Tongue (tissue), 1 donor: ENCODE measurements at regions not wholly inside any gene's neighbourhood (a gene's known extent, or its start where the extent isn't known, plus 50 kb on each side); places are given as distances from the start of the nearest gene placed in this dataset.
A peak's percentile ranks its signal among the peaks of the same experiment; 100 is the strongest.
"Not testable (repeated sequence)": the region's sequence is repeated elsewhere in the genome, so short reads cannot be mapped to it uniquely, and the experiment has no call there.

ENCODE experiments used
- DNase-seq: peaks from one replicate; pipeline ENCODE4 v3.0.0-alpha.2; 2015

DNA sequence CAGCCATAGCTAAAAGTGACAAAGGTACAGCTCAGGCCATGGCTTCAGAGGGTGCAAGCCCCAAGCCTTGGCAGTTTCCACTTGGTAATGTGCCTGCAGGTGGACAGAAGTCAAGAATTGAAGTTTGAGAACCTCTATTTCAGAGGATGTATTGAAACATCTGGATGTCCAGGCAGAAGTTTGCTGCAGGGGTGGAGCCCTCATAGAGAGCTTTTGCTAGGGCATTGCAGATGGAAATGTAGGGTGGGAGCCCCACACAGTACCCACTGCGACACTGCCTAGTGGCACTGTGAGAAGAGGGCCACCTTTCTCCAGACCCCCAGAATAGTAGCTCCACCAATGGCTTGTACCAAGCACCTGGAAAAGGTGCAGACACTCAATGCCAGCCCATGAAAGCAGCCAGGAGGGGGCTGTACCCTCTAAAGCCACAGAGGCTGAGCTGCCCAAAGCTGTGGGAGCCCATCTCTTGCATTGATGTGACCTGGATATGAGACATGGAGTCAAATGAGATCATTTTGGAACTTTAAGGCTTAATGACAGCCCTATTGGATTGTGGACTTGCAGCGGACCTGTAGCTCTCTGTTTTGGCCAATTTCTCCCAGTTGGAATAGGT is 1299.4 kb upstream of the MAP3K7 start:
- no peak for DNase-seq

DNA sequence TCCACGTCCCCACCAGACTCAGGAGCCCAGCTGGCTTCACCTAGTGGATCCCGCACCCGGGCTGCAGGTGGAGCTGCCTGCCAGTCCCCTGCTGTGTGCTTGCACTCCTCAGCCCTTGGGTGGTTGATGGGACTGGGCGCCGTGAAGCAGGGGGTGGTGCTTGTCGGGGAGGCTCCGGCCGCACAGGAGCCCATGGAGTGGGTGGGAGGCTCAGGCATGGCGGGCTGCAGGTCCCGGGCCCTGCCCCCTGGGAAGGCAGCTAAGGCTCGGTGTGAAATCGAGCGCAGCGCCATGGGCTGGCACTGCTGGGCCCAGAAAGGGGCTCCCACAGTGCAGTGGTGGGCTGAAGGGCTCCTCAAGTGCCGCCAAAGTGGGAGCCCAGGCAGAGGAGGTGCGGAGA is 1294.9 kb upstream of the MAP3K7 start:
- not testable (repeated sequence) for DNase-seq

DNA sequence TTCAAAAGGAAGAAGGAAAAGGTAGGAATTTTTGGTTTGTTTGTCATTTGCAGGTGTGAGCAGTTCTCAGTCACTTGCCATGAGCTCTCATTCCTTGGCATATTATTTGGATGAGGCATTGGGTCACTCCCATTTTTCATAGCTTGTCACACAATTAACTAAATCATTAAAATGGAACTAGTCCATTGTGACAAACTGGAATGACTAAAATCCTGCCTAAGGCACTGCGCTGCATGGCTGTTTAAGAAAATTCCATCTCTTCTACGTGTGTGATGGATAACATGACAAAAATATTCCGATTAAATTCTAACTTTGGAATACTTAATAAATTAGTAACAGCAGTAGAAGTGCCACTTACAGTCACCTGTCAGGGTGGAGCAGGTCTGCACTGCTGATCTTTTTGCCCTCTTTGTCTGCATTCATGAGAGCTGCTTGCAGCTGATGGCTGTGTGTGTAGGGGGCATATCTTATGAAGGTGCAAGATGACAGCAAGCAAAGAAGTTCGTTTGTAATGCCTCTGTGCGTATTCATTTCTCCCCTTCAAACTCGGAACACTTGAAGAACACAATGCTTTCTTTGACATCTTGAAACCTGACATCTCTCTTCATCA is 1292.6 kb upstream of the MAP3K7 start:
- DNase-seq = no peak

DNA sequence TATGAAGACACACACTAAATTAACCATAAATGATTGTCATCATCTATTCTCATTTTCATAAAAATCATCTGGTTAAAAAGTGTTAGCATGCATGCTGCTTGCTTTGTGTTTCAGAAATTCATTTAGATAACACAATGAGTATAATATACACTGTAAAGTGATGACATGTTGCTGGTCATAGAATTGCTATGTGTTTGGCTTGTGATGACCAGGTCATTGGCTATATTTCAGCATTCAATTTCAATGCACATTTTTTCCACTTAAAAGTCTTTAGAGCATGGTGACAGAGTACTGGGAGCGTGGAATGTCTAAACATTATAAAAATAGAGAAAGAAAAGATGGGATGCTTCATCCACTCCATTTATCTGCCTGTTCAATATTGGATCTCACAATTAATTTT is 1291.1 kb upstream of the MAP3K7 start:
- no peak for DNase-seq

DNA sequence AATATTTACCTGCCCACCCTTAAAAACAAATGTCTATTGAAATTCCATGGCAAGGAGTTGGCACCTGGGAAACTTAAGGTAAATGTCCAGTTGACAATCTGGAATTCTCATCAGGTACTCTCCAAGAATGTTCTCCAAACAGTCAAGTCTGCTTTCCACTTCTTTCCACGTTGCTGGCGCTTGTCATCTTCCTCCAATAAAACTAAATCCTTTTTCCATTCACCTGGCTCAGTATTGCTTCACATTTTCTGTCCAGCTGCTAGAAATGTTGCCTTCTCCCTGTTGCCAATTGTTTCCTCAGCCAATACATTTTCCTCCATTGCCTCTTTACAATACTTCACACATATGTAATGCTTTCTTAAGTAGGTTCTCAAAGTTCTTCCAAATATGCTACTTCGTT is 1288.1 kb upstream of the MAP3K7 start:
- peak; percentile 66 for DNase-seq

DNA sequence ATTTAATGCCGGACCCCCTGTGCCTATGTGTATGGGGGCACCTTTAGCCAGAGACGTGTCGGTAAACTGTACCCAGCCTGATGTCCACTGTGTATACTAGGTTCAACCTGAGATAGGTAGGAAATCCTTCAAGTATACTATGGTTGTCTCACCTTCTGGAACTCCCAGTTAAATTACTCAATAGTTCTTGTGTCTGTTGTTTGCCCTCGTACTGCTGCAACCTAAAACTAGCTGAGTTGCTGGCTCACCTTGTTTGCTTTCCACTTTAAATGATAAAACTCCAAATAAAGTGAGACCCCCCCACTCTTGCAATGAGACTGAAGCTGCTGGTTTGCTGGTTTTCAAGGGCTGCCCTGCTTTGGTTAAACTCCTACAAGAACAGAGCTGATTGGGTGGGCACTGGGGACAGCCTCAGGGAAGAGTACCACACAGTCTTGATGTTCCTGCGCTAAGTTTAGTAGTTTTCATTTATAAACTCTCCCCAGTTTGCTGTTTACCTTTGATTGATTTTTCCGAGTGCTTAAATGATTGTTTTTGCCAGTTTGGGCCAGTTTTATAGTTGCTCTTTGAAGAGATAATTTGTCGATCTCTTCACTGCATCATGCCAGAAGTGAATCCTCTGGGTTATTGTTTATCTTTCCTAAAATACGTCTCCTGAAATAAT is 1281.8 kb upstream of the MAP3K7 start:
- no peak for DNase-seq

DNA sequence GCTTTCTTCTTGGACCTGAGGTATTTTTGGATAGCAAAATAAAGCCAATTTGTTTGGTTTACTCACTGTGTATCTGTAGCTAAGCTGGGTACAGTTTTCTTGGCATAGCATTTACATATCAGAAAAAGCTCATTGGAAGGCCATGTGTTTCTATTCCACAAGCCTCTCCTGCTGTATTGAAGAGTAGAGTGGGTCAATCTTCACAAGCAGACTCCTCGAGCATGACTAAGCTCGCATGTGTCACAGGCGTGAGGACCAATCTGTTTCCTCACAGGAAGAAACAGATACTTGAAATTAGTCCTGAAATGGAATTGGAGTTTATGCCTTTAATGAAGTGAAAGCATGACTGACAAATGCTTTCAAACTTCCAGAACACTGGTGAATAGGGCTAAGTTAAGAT is 1279.0 kb upstream of the MAP3K7 start:
- no peak for DNase-seq

DNA sequence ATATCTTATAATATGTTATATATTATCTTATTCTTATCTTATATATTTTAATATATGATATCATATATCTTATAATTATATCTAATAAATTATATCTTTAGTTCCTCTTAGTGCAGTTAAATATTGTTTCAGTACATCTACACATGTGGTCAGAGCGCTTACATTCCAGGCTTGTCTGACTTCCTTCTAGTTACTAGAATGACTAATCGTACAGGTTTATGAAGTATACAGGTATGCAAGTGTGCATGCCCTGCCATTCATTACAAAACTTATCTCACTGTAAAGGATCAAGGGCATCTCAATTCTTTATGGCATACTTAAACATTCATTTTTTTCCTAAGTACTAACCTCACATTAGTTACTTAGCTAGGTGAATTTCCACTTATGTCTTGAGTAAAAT is 1278.0 kb upstream of the MAP3K7 start:
- DNase-seq = no peak

DNA sequence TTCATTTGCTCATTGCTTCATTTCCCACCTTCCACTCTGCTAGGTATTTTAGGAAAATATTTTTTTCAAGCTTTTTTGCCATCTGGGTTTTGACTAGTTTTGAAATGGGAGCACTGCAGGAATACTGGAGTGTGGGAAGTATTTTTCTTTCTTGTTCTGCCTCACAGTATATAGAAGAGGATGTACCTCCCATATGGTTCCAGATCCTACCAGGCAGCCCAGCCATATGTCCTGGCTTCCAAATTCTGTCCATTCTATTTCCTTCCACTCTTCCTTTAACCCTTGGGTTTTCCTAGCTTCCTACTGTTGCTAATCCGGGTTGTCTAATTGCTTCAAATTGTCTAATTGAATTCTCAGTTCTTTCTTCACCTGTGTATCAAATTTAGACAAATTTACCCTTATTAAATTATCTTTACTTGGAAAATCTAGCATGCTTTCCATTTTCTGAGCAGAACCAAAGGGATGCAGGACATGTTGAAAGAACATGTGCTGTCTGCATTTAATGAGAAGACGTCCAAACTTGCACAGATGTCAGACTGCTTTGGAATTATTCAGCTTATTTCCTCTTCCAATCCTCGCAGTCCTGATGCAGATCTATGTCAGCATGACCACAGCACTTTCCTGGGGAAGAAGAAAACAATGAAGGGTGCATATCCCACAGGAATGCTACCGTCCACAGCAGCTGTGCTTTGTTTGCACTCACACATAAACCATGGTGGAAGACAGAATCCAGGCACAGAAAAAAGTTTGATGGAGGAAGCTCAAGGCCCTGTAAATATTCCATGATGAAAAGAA is 1273.9 kb upstream of the MAP3K7 start:
- DNase-seq = peak; percentile 81

DNA sequence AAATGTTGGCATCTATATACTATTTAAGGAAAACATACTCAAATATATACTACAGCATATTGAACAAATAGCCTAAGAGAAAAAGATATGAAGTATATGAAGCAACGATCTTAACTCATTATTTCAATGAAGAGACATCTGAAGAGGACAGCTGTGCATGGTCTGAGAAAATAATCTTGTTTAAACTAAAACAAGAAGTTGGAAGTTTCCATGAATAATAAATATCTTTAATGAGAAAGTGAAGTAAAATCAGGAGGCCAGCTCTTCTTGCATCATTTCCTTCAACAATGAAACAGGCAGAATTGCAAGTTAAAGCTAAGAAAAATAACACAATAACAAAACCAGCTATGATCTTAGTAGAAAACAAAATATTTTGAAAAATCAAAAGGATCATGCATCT is 1265.4 kb upstream of the MAP3K7 start:
- DNase-seq = no peak

DNA sequence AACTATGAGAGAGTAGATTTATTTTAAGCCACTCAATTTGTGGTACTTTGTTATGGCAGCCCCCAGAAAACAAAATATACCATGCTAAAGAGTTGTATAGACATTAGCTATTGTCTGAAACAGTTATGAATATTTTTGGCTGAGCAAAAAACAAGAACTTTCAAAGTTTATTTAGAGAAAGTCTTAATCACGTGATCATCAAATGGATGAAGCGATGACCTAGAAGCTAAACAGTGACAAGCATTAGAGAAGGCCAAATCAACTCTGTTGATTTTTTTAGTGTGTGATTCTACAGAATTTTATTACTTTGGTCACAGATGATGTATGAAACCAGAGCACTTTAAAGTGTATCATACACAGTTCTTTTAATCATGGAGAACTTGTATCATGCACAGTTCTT is 1247.9 kb upstream of the MAP3K7 start:
- no peak for DNase-seq

DNA sequence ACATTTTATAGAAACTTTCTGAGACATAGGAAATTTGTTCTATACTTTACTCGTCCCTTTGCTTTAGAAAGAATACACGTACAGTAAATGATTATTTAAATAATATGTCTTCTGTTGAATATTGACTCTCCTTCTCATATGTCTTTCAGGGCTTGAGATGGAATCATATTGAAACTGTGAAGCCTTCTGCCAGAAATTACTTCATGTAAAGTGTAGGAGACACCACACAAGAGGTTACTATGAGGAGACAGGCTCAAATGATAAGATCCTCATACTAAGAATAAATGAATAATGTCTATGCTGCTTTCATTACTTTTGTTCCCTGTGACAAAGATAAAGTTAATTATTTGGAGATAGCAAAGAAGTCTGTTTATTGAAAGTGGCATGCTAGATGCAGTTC is 1240.3 kb upstream of the MAP3K7 start:
- DNase-seq = no peak

DNA sequence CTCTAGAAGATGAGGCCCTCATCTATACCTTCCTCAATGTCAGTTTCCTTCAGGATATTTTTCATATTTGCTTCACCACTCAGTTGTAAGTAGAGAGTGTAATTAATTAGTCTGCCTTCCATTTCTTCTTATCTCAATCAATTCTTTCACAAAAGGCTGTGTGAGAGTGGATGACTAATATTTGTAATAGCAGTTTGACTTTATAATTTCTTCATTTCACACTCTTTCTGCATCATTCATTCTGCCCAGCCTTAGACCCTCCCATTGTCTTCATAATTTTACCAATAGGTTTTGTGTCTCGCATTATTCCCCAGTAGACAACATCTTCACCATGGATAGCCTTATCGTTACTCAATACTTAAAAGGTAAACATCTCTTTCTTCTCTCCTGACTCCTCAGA is 1239.3 kb upstream of the MAP3K7 start:
- DNase-seq = no peak

DNA sequence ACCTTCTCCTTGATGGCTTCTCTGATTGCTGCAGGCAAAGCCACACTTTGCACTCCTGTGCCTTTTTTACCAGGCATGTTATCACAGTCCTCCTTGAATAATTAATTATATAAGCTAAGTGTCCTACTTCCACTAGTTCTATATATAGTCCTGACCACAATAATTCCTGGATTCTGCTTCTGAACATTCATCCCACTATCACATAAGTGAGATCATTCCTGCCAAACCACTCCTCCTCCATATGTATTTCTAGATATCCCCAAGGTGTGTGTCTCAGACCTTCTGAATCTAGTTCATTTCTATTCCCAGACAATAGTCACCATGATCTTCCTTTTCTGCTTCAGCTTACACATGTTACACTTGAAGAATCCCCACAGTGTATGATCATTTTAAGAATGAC is 1237.5 kb upstream of the MAP3K7 start:
- no peak for DNase-seq

DNA sequence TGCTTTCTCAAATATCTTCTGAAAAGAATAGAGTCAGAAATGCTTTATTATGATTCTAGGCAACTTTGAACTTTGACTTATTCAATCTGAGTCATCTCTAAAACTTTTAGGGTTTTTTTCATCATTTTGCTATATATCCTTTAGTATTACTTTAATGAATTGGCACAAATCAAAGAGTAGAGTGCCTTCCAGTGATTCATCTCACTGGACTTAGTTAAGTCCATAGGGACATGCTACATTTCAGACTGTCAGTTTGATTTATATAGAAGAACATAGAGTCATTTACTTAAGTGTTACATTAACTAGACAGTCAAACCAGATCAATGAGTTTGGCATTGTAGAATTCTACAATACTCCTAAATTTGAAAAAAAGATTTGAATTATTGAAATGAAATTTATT is 1235.7 kb upstream of the MAP3K7 start:
- DNase-seq = no peak

DNA sequence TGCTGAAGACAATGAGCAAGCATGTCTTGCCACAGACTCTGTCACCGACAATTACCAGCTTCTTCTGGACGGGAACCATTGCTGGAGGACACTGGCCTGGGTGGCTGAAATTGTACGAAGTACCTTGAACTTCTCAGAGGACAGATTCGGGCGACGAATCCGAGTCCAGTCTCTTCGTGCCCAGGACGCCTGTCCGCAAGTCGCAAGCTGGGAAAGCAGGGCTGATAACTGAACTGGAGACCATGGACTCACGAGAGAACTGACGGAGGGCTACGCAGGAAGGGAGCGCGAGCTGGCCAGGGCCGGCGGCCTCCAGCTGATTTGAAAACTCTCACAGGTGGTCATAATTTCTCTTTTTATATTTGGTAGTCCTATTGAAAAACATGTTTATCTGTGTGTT is 1229.5 kb upstream of the MAP3K7 start:
- DNase-seq = no peak

DNA sequence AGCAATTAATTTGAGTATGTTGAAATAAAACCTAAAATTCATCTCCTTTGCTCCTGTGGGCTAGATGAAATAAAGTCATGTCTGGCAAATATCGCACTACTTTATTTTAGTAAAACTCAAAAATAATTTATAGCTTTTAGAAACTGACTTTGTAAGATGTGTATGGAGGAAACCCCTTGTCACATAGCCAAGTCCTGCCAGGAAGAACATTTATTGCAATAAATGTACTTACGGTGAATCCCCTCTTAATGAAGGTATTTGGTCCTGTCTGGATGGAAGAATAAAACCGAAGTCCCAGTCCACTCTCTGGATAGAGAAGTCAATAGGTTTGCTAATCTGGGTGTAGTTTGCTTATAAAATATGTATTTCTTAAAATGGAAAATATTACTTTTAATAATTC is 1226.8 kb upstream of the MAP3K7 start:
- no peak for DNase-seq

DNA sequence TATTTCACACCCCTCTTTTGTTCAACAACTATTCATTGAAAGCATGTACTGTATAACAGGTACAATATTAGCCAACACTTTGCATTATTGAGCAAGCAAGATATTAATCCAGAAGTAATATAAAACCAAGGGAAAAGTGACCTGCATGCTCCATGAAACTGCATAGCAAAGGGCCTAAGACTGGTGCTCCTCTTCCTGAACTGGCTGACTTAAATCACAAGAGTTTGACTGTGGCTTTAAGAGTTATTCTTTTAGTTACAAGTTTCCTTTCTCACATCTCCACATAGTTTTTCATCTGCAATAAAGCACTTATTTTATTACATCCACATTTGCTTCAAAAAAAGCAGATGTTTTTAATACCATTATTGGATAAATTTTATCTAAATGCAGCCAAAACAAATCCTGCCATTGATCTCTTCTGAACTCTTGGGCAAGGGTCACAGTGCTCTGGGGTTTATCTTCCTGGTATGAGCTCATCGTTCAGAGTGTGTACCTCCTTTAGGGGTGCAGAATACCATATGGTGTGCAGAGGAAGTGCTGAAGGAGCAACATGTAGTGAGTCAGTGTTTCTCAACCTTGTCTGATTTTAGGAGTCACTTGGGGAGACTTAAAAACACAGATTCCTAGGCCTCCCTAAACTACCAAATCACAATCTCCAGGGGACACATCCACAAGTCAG is 1225.9 kb upstream of the MAP3K7 start:
- DNase-seq = peak; percentile 40

DNA sequence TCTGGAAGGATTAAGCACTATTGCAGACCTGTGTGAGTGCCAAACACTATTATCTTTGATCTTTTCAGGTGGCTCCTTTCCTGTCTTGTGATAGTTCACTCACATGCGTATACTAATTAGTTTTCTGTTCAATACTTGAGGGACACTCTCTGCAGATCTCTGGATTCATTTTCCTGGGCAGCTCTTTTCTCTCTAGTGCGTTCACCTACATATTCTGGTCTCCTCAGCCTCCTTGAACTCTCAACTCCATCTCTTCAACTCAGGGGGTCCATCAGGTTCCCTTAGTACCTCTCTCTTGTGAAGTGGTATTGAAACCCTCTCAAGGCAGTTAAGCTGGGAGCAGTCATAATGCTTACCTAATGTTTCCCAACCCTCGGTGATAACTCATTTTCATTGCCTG is 1218.1 kb upstream of the MAP3K7 start:
- no peak for DNase-seq

DNA sequence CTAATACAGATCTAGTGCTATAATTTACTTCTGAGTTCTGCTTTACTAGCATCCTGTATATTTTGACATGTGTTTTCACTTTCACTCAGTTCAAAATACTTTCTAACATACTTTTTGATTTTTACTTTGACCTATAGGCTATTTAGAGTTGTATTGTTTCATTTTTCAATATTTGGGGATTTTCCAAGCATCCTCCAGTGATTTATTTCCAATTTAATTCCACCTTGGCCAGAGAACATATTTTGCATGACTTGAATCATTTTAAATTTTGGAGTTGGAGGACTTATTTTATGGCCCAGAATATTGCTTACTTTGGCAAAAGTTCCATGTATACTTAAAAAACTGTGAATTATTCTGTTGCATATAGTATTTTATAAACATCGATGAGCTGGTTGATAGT is 1215.6 kb upstream of the MAP3K7 start:
- DNase-seq = peak; percentile 10

DNA sequence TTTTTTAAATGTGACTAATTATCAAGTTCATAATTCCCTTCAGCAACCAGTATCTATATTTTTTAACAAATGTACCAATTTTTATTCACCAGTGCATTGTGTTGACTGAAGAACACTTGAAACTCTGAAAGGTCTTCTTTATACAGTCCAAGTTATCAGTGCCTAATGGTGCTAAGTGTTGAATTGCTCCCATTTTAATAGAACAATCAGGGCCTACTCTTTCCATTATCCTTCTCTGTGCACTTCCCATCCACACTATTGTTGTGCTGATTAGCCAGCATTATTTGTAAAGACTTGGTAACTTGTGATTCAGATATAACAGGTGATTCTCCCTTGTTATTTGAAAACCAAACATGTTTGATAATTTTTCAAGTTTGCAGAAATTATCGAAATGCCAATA is 1209.7 kb upstream of the MAP3K7 start:
- DNase-seq = no peak

DNA sequence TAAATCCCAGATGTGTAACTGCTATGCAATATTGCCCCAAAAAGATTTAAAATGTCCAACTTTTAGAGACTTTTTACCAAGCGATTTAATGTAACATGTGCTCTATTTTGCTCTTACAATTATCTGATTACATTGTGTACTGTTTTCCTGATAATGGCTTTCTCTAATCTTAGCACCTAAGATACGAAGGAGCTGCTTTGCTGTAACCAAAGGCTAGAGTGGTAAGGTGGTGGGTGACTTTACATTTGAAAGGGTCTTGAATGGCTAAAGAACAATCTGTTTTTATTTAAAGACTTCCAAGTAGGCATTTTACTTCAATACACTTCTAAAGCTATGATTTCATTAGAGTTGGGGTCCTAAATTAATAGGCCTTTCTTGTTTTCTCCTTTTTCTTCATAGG is 1201.6 kb upstream of the MAP3K7 start:
- DNase-seq = no peak
